A549 (cell line): ENCODE measurements at regions not wholly inside any gene's neighbourhood (a gene's known extent, or its start where the extent isn't known, plus 50 kb on each side); places are given as distances from the start of the nearest gene placed in this dataset.

Experiments used
- ATAC-seq, 2 experiments: fragments of 200-7000 bp in 1 of 2; fragments of >200 bp in 1 of 2; cut with Nextera tagmentation in 1 of 2; cut with Tn5 transposase in 1 of 2; 3 replicates each; pipeline versions ENCODE4 v1.8.0 to v1.9.1; 2018 to 2020; ENCODE audit warnings: mild to moderate bottlenecking in 1 of 2, moderate library complexity in 1 of 2
- CTCF ChIA-PET: fragments of 300-600 bp; sonication (Branson Sonifier 250); formaldehyde crosslinking; extraction: SDS; loops from one replicate; lab custom pipeline; 2021; ENCODE audit warnings: antibody characterized with exemption, inconsistent platforms; lab: Yijun Ruan, JAX
- POLR2A ChIA-PET: fragments of 350-600 bp; formaldehyde crosslinking; extraction: SDS; loops from one replicate; lab custom pipeline; 2021; ENCODE audit warnings: antibody characterized with exemption, inconsistent platforms; lab: Yijun Ruan, JAX
- DNase-seq, 2 experiments: peaks; one replicate each; pipeline versions ENCODE4 v3.0.0 to v3.0.0-alpha.2; 2011 to 2016; ENCODE audit warnings: low read depth in 1 of 2, low spot score in 1 of 2
- FAIRE-seq: peaks from 2 replicates; lab custom pipeline; 2011; peaks lifted over from hg19 to GRCh38; lab: Jason Lieb, UNC
- H3K27ac ChIP-seq, 2 experiments: fragments of >200 bp; sonication (Bioruptor Twin); formaldehyde crosslinking; 3 replicates each; pipeline ENCODE4 v1.5.1; 2016 to 2017
- H3K4me1 ChIP-seq: fragments of >200 bp; sonication (Bioruptor Twin); formaldehyde crosslinking; 3 replicates; pipeline ENCODE4 v1.6.1; 2016
- H3K4me2 ChIP-seq: fragments of >200 bp; sonication (Bioruptor Twin); formaldehyde crosslinking; 3 replicates; pipeline ENCODE4 v1.6.1; 2016
- H3K4me3 ChIP-seq: fragments of >200 bp; sonication (Bioruptor Twin); formaldehyde crosslinking; 3 replicates; pipeline ENCODE4 v1.5.1; 2016
- H3K9me3 ChIP-seq: fragments of >200 bp; sonication (Bioruptor Twin); formaldehyde crosslinking; 3 replicates; pipeline ENCODE4 v1.6.1; 2016
- CBX2 ChIP-seq: fragments of 200-600 bp; sonication (generic); IDR thresholded peaks from 2 replicates; pipeline ENCODE4 v1.6.1; 2016; ENCODE audit warnings: low read depth, mild to moderate bottlenecking, borderline replicate concordance
- CBX8 ChIP-seq: fragments of 200-600 bp; sonication (generic); IDR thresholded peaks from 2 replicates; pipeline ENCODE4 v1.6.1; 2016
- CTCF ChIP-seq: fragments of >200 bp; sonication (Bioruptor Twin); formaldehyde crosslinking; IDR thresholded peaks from 3 replicates; pipeline ENCODE4 v1.5.1; 2016
- EHMT2 ChIP-seq: fragments of 200-600 bp; sonication (generic); IDR thresholded peaks from 2 replicates; pipeline ENCODE4 v1.6.1; 2016; ENCODE audit warnings: antibody characterized with exemption, low read depth, mild to moderate bottlenecking, moderate library complexity
- GATA3 ChIP-seq: IDR thresholded peaks from 2 replicates; pipeline ENCODE4 v1.6.1; 2012; ENCODE audit warnings: borderline replicate concordance
- HEYL ChIP-seq: fragments of 250-450 bp; sonication (Bioruptor Pico); IDR thresholded peaks from 2 replicates; pipeline ENCODE4 v1.8.0; 2021; ENCODE audit warnings: mild to moderate bottlenecking, moderate library complexity
- HOXB13 ChIP-seq: fragments of 250-450 bp; sonication (Bioruptor Pico); IDR thresholded peaks from 2 replicates; pipeline ENCODE4 v1.5.0; 2020; ENCODE audit warnings: low read depth, mild to moderate bottlenecking, moderate library complexity
- JUN ChIP-seq, 2 experiments: fragments of >200 bp; sonication (Bioruptor Twin); formaldehyde crosslinking; IDR thresholded peaks; 2 replicates in 1 of 2; 3 replicates in 1 of 2; pipeline ENCODE4 v1.6.1; 2016 to 2017
- KDM1A ChIP-seq: fragments of 200-600 bp; sonication (generic); IDR thresholded peaks from 2 replicates; pipeline ENCODE4 v1.6.1; 2016; ENCODE audit warnings: low read depth, mild to moderate bottlenecking
- NFE2L2 ChIP-seq: fragments of 150-350 bp; conservative IDR thresholded peaks from 2 replicates; pipeline ENCODE4 v1.6.1; 2014; ENCODE audit warnings: low read length
- NR3C1 ChIP-seq: fragments of >200 bp; sonication (Bioruptor Twin); formaldehyde crosslinking; IDR thresholded peaks from 3 replicates; pipeline ENCODE4 v1.6.1; 2017
- RAD21 ChIP-seq, 2 experiments: fragments of >200 bp in 1 of 2; sonication (Bioruptor Twin) in 1 of 2; formaldehyde crosslinking in 1 of 2; IDR thresholded peaks in 1 of 2; conservative IDR thresholded peaks in 1 of 2; 2 replicates in 1 of 2; 3 replicates in 1 of 2; pipeline ENCODE4 v1.6.1; 2012 to 2018; ENCODE audit warnings: inconsistent platforms in 1 of 2
- REST ChIP-seq: fragments of 200-600 bp; sonication (generic); IDR thresholded peaks from 2 replicates; pipeline ENCODE4 v1.6.1; 2016; ENCODE audit warnings: antibody characterized with exemption, mild to moderate bottlenecking, moderate library complexity
- SREBF2 ChIP-seq: fragments of 450-650 bp; IDR thresholded peaks from 2 replicates; pipeline ENCODE4 v1.6.1; 2014; ENCODE audit warnings: mild to moderate bottlenecking, moderate library complexity
- TFCP2L1 ChIP-seq: fragments of 250-450 bp; sonication (Bioruptor Pico); IDR thresholded peaks from 2 replicates; pipeline ENCODE4 v1.5.0; 2021; ENCODE audit warnings: mild to moderate bottlenecking
- TP53 ChIP-seq: fragments of 250-450 bp; sonication (Bioruptor Pico); IDR thresholded peaks from 2 replicates; pipeline ENCODE4 v1.5.0; 2021; ENCODE audit warnings: mild to moderate bottlenecking, moderate library complexity
- USF2 ChIP-seq: fragments of 450-650 bp; IDR thresholded peaks from 2 replicates; pipeline ENCODE4 v1.6.1; 2014; ENCODE audit warnings: antibody characterized with exemption
- ZNF302 ChIP-seq: fragments of 250-450 bp; sonication (Bioruptor Pico); IDR thresholded peaks from 2 replicates; pipeline ENCODE4 v1.9.0; 2021; ENCODE audit warnings: inconsistent platforms, mild to moderate bottlenecking, moderate library complexity
- WGBS: methylation state at CpG from one replicate; pipeline ENCODE4 v1.1.6; 2017; ENCODE audit errors: missing lambda C conversion rate; 5-methylcytosine and 5-hydroxymethylcytosine counted together
- TF ChIP-seq, protein P1 (sequence below): fragments of >200 bp; sonication (Bioruptor Twin); formaldehyde crosslinking; IDR thresholded peaks from 3 replicates; pipeline ENCODE4 v1.6.1; 2016

DNA sequence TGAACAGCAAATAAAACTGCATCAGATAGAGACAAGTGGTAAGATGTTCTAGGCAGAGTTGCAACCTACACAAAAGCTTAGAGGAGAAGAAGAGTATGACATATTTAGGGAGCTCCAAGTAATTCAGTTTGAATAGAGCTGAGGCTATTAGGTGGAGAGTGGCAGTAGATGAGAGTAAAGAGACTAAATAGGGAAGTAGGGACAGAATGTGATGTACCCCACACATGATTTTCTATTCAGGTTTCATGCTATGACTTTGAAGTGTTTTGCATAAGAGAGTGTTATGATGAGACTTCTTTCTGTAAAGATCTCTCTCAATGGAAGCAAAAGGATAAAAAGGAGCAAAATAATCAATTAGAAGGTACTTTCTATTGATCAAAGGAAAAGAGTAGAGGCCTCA is 206.8 kb upstream of the ERBB4 start:
- no peaks in the 10 kb centered on the region for H3K9me3 ChIP-seq
- FAIRE-seq (no peak), ATAC-seq (no peak), DNase-seq (no peak)
- H3K4me3 ChIP-seq = no peak overlapping the region
- CTCF ChIA-PET = no interaction called here
- POLR2A ChIA-PET = no interaction called here
- H3K4me1 ChIP-seq = no peaks in the 10 kb centered on the region
- no peak overlapping the region for H3K4me2 ChIP-seq
- no peak for TF ChIP-seq EHMT2
- no peak for TF ChIP-seq CTCF
- no peak for TF ChIP-seq SREBF2
- TF ChIP-seq NR3C1 = no peak
- TF ChIP-seq CBX2 = no peak
- TF ChIP-seq JUN (IDR thresholded peaks at IDR 0.05) = no peak
- TF ChIP-seq RAD21 (conservative IDR thresholded peaks at IDR 0.05 in 1 of 2, IDR thresholded peaks at IDR 0.05 in 1 of 2) = no peak
- TF ChIP-seq, protein P1, sequence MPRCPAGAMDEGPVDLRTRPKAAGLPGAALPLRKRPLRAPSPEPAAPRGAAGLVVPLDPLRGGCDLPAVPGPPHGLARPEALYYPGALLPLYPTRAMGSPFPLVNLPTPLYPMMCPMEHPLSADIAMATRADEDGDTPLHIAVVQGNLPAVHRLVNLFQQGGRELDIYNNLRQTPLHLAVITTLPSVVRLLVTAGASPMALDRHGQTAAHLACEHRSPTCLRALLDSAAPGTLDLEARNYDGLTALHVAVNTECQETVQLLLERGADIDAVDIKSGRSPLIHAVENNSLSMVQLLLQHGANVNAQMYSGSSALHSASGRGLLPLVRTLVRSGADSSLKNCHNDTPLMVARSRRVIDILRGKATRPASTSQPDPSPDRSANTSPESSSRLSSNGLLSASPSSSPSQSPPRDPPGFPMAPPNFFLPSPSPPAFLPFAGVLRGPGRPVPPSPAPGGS = no peak
- TF ChIP-seq HOXB13 (CRISPR knock-in tag) = no peak
- TF ChIP-seq TP53 (CRISPR knock-in tag) = no peak
- no peak for TF ChIP-seq REST
- no peak overlapping the region for H3K27ac ChIP-seq

- H3K9me3 ChIP-seq = no peaks in the 10 kb centered on the region
- 52% methylated on average over 4 of the region's 4 CpGs for WGBS
- H3K27ac ChIP-seq = no peak overlapping the region
- TF ChIP-seq HOXB13 (CRISPR knock-in tag) = no peak
- TF ChIP-seq USF2 = no peak
- no peak for TF ChIP-seq NFE2L2
- no peak for TF ChIP-seq SREBF2
- no peak for TF ChIP-seq ZNF302 (CRISPR knock-in tag)
- no peak for TF ChIP-seq KDM1A
- TF ChIP-seq TFCP2L1 (CRISPR knock-in tag) = no peak
- TF ChIP-seq CBX8 = no peak
- TF ChIP-seq HEYL (CRISPR knock-in tag) = no peak
- TF ChIP-seq NR3C1 = no peak
- TF ChIP-seq GATA3 = no peak
- TF ChIP-seq, all 56 proteins: peak for 0
- H3K4me3 ChIP-seq = no peak overlapping the region
- DNase-seq (no peak), ATAC-seq (no peak), FAIRE-seq (no peak)
- no peaks in the 10 kb centered on the region for H3K4me1 ChIP-seq
- ChIA-PET CTCF (no interaction called here), POLR2A (no interaction called here)
- no peak overlapping the region for H3K4me2 ChIP-seq
These were observed 199.0 kb upstream of the ERBB4 start for GRCh38 chr2:212737392-212738172.
